A673 (cell line): ENCODE measurements at regions not wholly inside any gene's neighbourhood (a gene's known extent, or its start where the extent isn't known, plus 50 kb on each side); places are given as distances from the start of the nearest gene placed in this dataset.

ENCODE experiments used
- EZH2 ChIP-seq: fragments of 200-600 bp; sonication (generic); IDR thresholded peaks from 2 replicates; pipeline ENCODE4 v1.6.1; 2017; ENCODE audit warnings: borderline replicate concordance, low read depth, mild to moderate bottlenecking, mixed read lengths, antibody characterized with exemption, low read length; ENCODE audit not compliant: poor library complexity, severe bottlenecking
- TF ChIP-seq, protein P1 (sequence below): fragments of 300-800, 200-600 bp; sonication (generic); conservative IDR thresholded peaks from 2 replicates; pipeline ENCODE4 v1.5.1; 2017; ENCODE audit warnings: low read depth, mild to moderate bottlenecking, antibody characterized with exemption, low read length, moderate library complexity, mixed read lengths

DNA sequence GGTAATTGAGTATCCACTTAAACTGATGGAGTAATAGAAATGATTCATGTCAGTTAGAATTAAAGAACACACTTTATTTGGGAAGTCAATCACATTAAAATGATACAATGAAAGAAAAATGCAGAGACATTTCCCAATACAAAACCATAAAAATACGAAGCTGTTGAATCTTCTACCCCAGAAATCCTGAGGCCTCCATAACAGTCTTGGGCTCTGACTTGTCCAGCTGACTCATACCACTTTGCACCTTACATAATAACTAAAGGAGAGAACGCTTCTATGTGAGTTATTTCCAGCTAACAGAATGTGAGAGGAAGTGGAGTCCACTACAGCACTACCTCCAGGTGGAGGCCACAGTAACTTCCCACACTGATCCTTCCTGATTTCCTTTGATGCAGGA lies 305.0 kb downstream of the MRPS30 start:
- TF ChIP-seq, protein P1, sequence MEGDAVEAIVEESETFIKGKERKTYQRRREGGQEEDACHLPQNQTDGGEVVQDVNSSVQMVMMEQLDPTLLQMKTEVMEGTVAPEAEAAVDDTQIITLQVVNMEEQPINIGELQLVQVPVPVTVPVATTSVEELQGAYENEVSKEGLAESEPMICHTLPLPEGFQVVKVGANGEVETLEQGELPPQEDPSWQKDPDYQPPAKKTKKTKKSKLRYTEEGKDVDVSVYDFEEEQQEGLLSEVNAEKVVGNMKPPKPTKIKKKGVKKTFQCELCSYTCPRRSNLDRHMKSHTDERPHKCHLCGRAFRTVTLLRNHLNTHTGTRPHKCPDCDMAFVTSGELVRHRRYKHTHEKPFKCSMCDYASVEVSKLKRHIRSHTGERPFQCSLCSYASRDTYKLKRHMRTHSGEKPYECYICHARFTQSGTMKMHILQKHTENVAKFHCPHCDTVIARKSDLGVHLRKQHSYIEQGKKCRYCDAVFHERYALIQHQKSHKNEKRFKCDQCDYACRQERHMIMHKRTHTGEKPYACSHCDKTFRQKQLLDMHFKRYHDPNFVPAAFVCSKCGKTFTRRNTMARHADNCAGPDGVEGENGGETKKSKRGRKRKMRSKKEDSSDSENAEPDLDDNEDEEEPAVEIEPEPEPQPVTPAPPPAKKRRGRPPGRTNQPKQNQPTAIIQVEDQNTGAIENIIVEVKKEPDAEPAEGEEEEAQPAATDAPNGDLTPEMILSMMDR, result no peak
- no peak for TF ChIP-seq EZH2
